HG03432 (cell line): ENCODE measurements at regions not wholly inside any gene's neighbourhood (a gene's known extent, or its start where the extent isn't known, plus 50 kb on each side); places are given as distances from the start of the nearest gene placed in this dataset.
"Not testable (repeated sequence)": the region's sequence is repeated elsewhere in the genome, so short reads cannot be mapped to it uniquely, and the experiment has no call there.

Source experiments
- ATAC-seq: cut with Tn5 transposase; IDR thresholded peaks from one replicate; pipeline ENCODE4 v1.9.1; 2021; ENCODE audit warnings: mild to moderate bottlenecking, moderate library complexity; ENCODE audit not compliant: unreplicated experiment

DNA sequence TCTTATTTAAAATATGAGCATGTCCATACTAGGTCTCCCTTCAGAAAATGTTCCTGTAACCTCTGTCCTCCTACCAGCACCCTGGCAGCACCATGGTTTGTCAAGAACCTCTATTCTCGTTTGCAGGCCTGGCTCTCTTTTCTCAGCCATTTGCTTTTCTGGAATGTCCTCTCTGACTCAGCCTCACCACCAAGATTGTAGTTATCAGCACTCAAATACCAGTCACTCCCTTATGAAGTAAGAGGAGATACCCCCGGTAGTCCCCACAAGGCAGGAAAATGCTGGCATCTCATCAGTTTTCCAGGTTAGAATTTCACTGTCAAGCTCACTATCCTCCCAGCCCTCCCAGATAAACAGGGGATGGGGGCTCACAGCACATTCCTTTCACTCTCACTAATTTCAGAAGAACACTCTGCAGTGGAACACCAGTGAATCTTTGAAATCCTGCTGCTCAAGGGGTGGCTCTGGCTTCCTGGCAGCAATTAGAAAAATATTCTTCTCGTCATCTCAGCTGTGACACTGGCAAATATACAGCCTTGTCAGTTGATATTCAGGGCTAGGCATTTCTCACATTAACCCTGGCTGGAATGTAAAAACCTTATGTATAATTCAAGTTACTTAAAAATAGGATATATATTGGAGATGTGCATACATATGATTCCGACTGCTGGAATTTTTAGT lies 129.2 kb downstream of the TBX18 start:
- no peak for ATAC-seq

DNA sequence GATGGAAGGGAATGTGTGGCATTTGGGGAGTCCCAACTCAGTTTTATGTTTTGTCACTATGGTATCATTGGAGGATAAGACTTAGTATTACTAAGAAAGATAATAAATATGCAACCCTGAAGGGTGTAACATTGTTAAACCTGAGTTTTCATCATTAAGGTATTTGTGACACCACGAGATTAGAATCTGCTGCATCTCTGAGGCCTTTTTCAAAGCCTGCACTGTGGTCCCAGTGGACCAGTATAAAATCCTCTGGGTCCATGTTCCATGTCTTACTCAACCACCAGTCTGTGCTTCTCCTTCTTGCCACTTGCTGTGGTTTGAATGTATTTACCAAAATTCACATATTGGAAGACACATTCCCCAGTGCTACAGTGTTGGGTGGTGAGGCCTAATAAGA lies 130.6 kb downstream of the TBX18 start:
- ATAC-seq, result no peak

DNA sequence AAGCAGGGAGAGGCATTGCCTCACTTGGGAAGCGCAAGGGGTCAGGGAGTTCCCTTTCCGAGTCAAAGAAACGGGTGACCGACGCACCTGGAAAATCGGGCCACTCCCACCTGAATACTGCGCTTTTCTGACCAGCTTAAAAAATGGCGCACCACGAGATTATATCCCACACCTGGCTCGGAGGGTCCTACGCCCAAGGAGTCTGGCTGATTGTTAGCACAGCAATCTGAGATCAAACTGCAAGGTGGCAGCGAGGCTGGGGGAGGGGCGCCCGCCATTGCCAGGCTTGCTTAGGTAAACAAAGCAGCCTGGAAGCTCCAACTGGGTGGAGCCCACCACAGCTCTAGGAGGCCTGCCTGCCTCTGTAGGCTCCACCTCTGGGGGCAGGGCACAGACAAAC lies 137.9 kb downstream of the TBX18 start:
- ATAC-seq, result not testable (repeated sequence)

DNA sequence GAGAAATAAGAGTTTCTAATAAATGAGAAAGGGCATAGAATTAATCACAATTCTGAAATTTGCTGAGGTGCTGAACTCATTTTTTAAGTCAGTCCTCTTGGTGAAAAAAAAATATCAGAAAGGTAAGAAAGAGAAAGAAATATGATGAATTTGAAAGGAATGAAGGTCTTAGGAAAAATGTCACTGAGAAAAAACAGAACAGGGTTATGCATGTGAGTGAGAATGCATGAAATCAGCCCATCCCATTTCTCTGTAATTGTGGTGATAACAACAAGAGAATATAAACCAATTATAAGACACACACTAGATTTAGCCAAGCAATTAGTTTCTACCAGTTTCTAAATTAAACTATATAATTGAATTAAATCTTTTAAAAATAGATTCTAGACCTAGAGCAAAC lies 138.9 kb downstream of the TBX18 start:
- ATAC-seq, result no peak

DNA sequence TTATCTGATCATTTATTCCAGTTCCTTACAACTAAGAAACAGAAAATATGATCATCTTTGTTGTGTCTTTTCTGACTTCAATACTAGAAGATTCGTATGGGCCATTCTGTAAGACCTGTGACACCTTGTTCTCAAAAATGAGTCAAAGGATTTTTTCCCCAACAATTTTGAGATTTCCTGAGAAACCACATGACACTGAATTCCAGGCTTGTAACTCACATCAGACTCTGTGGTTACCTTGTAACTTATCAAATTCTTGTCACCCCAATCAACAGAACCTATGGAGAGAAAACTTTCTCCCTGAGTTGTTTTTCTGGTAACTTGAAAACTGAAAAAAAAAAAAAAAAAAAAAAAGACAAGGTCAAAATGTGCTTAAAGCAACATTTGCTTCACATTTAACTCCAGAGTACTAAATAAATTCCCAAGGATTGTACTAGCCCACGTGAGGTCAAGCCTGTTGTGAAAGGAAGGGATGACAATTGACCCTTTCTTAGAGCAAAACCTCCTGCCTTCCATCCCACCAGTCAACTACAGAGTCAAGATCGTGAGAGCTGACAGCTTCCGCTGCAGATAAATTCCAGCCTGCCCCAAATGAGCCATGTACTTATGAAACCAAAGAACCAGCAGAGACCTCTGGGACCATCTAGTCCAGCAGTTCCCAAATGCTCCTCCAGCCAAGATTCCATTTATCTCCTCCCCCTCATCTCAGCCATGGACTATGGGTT lies 140.3 kb downstream of the TBX18 start:
- ATAC-seq, result no peak

DNA sequence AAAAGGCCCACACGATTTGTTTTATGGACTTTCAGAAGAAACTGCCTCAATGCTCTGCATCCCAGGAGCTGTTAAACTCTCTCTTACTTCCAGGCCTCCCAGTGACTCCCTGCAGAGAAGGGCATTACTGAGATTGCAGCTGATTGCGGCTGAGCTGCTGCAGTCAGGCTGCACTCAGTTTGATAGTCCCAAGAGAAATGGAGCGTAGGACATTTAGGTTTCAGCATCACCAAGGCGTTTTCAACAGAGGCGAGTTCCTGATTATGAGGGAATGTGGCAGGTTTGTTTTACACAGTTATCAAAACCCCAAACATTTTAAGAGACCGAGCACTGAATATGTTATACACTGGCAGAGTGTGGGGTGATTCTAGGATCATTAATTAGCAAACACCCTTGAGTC lies 145.6 kb downstream of the TBX18 start:
- ATAC-seq, result no peak

DNA sequence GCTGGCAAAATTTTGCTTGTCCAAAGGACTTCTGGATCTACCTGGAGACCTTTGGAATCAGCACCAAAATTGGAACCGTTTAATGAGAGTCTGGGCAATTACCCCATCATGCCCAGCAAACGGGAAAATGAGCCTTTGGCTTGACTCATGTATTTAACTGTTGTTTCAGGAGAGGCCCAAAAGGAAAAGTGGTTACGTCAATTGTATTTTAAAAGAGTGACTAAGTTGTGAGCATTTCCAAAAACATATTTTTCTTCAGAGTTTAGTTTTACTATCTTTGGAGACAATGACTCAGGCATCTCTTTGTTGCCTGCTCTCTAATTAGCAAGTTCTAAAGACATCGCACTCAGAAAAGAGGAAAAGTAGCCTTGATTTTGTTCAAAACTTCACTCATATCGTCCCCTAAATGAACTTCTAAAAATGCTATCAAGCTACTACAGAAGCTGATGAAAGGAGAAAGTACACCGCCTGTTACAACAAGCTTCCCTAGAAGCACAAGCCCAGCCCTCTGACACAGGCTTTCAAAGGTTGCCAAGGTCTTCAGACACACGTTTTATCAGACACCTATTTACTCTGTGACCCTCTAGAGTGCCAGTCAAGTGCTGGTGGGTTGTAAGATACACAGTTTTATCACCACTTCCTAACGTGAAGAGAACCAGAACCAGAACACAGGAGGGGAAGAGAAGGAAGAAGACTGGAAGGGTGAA lies 146.2 kb downstream of the TBX18 start:
- no peak for ATAC-seq

DNA sequence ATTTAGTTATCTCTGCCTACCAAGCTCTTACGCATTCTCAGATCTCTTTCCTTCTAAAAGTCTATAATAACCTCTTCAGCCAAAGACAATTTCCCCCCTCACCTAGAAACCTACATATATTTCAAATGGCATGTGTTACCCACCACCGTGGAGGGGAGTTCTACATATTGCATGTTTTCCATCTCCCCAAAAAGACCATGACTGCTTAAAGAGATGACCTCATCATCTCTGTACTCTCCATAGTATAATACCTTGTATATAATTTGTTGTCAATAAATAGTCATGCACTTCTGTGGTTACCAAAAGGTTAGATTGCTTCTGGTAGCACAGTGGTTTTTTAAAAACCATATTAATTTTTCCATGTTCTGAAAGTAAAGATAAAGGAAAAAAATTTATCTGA lies 148.4 kb downstream of the TBX18 start:
- no peak for ATAC-seq

DNA sequence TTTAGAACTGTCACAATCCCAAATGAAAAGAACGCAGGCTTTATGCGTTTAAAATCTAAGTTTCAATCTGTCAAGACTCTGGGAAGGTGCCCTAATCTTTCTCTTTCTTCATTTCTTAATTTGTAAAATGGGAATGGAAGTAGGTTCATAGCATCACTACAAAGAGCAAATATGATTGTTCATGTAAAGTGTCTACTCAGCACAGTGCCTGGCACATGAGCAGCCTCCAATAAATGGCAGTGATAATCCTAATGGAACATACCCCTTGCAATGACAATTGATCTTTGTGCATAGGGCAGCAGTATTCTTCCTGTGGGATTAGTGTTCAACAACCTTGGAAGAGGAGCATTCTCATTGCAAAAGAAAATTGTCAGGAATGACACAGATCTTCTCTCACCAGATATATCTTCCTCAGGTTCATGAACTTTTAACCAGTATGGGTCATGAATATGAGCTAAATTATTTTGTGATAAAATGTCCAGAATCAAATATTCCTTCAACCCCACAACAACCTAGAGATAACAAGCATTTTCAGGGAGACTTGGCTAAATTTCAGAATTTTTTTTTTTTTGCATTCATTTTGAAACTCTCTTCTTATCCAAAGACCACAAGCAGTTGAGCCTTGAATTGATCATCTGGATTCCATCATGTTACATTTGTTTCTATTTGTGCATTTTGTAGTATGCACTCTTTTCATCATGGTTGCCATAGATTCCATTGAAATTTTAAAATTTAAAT lies 149.1 kb downstream of the TBX18 start:
- ATAC-seq, result no peak

DNA sequence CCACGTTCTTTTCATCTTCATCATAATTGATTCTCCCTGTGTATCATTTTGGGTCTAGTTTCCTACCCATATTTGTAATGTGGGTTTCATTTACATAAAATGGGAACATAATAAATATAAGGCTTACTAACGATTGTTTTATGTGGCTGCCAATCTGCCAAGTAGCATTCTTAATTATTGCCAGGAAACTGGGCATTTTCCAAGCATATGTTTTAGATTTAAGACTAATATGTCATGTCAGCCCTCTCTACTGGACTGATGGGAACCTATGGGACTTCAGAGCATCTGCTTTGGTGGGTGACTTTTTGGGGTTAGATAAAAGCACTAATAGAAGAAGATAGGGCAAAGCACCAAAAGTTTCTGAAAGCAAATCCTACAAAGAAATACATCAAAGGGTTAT lies 157.5 kb downstream of the TBX18 start:
- no peak for ATAC-seq

DNA sequence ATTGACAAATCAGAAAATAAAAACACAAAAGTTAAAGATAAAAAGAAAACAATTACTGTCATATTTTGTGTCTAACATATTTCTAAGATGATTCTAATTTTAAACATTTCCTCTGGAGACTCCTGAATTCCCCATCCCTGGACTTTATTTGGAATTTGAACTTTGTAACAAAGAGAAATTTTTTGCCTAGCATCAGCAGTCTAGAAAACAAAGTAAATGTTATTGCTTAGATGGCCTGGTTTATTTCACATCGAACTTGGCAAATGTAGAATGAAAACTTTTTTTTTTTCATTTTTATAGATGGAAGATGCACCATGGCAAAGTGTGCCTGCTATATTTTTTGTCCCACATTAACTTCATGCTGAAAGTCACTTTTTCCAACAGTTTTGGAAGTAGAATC lies 159.1 kb downstream of the TBX18 start:
- no peak for ATAC-seq

DNA sequence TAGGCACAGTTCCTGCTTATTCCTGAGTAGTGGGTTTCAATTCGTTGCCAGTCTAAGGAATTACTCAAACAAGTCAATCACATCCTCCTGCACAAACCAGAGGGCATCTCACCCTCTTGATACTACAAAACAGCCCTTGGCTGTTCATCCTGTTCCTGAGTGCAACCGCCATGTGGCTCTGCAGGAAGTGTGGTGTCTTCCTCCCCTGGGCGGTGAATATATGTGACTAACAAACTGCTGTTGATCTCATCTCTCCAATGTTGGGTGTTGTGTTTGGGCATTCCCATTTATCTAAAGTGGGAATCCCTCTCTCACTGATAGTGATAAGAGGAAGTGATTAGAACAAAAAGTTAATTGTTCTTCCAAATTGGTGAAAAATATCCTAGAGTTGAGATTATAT lies 163.0 kb downstream of the TBX18 start:
- no peak for ATAC-seq

DNA sequence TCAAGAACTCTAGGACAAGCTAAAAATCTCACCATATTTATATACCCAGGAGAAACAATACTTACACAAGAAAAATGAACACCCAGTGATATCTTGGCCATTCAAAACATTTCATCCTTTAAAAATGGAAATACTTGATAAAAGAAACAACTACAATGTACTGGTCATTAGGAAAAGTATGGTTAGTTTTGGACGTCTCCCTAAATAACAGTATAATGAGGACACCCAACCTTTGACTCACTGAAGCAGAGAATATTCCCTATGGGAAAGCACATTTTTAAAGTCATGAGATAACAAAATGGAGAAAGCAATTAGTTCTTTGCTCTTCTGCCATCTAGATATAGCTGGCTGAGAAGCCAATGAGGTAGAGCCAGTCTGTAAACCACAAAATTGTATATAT lies 164.4 kb downstream of the TBX18 start:
- ATAC-seq, result no peak

DNA sequence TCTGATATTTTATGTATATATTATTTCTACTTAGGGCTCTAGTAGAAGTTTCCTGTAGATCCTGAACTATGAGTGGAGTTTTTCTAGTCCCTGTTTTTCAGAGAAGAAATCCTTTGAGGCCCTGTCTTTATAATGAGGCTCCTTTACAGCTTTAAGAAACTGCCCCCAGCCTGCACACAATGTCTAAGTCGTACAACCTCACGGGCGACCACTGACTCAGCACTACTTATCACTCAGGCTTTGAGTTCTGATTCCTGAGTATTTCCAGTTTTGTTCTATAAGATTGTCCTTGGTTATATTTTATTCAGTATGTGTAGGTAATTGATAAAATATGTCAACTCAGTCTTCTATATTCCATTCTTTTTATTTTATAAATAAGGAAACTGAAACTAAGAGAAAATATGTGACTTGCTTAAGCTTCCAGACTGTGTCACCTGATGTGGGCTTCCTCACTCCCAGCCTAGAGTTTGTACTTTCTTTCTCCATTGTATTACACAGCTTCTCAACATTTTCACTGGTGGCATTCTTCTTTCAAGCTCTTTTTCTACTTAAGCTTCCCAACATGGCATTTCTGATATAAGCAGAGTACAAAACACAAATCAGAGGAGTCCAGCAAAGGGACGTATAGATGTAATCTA lies 167.0 kb downstream of the TBX18 start:
- no peak for ATAC-seq

DNA sequence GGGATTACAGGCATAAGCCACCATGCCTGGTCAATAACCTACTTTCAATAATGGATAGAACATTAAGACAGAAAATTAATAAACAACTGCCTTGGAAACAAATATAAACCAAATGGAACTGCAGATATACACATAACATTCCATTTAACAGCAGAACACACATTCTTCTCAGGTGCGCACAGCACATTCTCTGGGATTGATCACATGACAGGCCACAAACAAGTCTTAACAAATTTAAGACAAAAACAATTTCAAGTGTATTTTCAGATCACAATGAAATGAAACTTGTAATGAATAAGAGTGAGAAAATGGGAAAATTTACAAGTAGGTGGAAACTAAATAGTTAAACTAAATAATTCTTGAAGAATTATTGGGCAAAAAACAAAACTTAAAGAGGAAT lies 167.9 kb downstream of the TBX18 start:
- no peak for ATAC-seq

DNA sequence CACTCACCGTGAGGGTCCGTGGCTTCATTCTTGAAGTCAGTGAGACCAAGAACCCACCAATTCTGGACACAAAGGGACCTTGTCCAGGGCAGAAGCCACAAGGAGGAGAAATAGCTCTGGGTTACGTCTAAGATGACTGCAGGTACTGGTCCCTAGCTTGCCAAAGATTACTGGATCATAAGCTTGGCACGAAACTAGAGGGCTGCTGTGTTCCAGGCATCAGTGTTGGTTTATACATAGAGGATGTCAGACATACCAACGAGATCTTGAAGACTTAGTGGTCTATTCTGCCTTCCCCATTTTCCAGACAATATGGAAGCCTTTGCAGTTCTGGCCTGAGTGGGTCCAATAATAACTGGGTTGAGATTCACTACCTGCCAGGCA lies 175.7 kb downstream of the TBX18 start:
- ATAC-seq, result no peak

DNA sequence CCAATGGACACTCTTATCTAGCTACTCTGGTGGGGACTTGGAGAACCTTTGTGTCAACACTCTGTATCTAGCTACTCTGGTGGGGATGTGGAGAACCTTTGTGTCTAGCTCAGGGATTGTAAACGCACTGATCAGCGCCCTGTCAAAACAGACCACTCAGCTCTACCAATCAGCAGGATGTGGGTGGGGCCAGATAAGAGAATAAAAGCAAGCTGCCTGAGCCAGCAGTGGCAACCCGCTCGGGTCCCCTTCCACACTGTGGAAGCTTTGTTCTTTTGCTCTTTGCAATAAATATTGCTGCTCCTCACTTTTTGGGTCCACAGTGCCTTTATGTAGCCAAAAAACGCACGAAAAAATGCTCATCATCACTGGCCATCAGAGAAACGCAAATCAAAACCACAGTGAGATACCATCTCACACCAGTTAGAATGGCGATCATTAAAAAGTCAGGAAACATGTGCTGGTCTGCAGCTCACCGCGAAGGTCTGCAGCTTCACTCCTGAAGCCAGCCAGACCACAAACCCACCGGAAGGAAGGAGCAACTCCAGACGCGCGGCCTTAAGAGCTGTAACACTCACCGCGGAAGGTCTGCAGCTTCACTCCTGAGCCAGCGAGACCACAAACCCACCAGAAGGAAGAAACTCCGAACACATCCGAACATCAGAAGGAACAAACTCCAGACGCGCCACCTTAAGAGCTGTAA lies 176.3 kb downstream of the TBX18 start:
- ATAC-seq, result not testable (repeated sequence)

DNA sequence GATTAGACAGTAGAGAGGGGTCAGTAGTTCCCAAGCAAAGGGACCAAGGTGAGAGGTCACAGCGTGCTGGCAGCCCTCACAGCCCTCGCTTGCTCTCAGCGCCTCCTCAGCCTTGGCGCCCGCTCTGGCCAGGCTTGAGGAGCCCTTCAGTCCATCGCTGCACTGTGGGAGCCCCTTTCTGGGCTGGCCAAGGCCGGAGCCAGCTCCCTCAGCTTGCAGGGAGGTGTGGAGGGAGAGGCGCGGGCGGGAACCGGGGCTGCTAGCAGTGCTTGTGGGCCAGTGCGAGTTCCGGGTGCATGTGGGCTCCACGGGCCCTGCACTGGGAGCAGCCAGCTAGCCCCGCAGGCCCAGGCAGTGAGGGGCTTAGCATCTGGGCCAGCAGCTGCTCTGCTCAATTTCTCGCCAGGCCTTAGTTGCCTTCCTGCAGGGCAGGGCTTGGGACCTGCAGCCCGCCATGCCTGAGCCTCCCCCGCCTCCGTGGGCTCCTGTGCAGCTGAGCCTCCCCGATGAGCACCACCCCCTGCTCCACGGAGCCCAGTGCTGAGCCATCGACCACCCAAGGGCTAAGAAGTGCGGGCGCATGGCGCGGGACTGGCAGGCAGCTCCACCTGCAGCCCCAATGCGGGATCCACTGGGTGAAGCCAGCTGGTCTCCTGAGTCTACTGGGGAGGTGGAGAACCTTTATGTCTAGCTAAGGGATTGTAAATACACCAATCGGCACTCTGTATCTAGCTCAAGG lies 177.0 kb downstream of the TBX18 start:
- ATAC-seq, result not testable (repeated sequence)

DNA sequence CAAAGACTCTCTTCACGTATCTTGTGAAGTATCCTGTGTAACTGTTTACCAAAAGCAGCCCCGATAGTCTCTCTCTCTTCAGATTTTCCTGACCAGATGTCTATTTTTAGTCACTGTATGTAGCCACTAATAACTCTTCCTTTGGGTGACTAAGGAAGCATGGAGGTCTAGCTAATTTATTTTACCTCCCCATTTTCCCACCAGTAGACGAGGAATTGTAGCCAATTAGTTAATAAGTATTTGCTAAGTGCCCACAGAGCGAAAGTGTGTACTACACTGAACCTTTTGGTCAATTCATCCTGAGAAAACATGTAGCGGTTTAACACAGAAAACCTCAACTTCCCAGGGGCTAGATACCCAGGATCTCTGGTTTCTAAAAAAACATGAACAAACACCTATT lies 180.6 kb downstream of the TBX18 start:
- no peak for ATAC-seq

DNA sequence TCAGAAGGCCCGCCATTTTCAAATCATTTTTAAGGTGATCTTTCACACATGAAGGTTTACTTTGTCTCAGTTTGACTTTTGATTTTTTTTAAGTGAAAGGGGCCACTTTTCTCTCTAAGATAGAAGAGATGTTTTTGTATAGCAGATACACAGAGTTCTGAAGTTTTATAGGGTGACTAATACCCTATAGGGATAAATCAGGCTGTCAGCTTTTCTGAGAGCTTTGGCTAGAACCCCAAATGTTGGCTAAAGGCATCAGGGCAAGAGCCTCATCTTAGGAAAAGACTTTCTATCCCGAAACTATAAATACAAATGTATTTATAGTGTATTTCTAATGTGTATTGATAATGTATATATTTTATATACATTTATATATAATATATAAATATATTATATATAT lies 181.4 kb downstream of the TBX18 start:
- no peak for ATAC-seq
